ENCODE measurements at regions not wholly inside any gene's neighbourhood (a gene's known extent, or its start where the extent isn't known, plus 50 kb on each side); places are given as distances from the start of the nearest gene placed in this dataset.

- Histone ChIP-seq H3K4me3 (ENCODE audit: extremely low read depth in 1 of 4, insufficient read depth in 2 of 4, low read depth in 3 of 4, low read length in 4 of 4) (no peak overlapping the region), H3K18ac (ENCODE audit: extremely low read depth, low read length) (no peak overlapping the region), H3K56ac (replicated peaks; ENCODE audit: insufficient read length, low read depth, low read length) (no peak overlapping the region), H4K91ac (replicated peaks; ENCODE audit: insufficient read length, low read length) (no peak overlapping the region), H4K5ac (ENCODE audit: insufficient read length, low read depth, low read length) (no peak overlapping the region), H2AFZ (ENCODE audit: low read length) (no peak overlapping the region), H3K4me1 (replicated peaks in 1 of 4; ENCODE audit: control insufficient read depth in 3 of 4, insufficient read depth in 4 of 4, low read length in 3 of 4) (no peaks in the 10 kb centered on the region; a peak in 1 of 7 replicates), H2BK5ac (ENCODE audit: low read depth, low read length) (no peak overlapping the region), H2BK12ac (ENCODE audit: low read depth, low read length) (no peak overlapping the region), H3K79me2 (ENCODE audit: control insufficient read depth in 1 of 2, insufficient read depth in 2 of 2, low read length in 2 of 2) (no peaks in the 10 kb centered on the region), H3K27me3 (replicated peaks in 1 of 4; ENCODE audit: control insufficient read depth in 3 of 4, extremely low read depth in 1 of 4, insufficient read depth in 3 of 4, low read length in 3 of 4) (no peaks in the 10 kb centered on the region), H3K36me3 (ENCODE audit: control insufficient read depth in 2 of 4, insufficient read depth in 4 of 4, low read length in 3 of 4) (no peaks in the 10 kb centered on the region), H3K14ac (ENCODE audit: insufficient read length) (no peak overlapping the region), H3K4ac (replicated peaks; ENCODE audit: insufficient read length, low read depth, low read length) (no peak overlapping the region), H3K4me2 (ENCODE audit: insufficient read depth in 1 of 2, low read depth in 2 of 2, low read length in 2 of 2) (no peak overlapping the region), H2BK15ac (ENCODE audit: low read length) (no peak overlapping the region), H4K8ac (ENCODE audit: extremely low read depth, insufficient read depth, low read length) (no peak overlapping the region), H3K9me3 (ENCODE audit: insufficient read depth in 2 of 2, low read depth in 1 of 2, low read length in 1 of 2) (no peaks in the 10 kb centered on the region), H3K23me2 (ENCODE audit: low read depth, low read length) (no peaks in the 10 kb centered on the region), H3K79me1 (ENCODE audit: low read depth, low read length) (no peaks in the 10 kb centered on the region), H3K23ac (ENCODE audit: insufficient read length) (no peak overlapping the region), H3K9ac (replicated peaks in 1 of 4; ENCODE audit: extremely low read depth in 1 of 4, low read depth in 3 of 4, low read length in 3 of 4) (no peak overlapping the region), H2BK120ac (replicated peaks; ENCODE audit: low read depth, low read length) (no peak overlapping the region), H2BK20ac (ENCODE audit: low read length) (no peak overlapping the region), H2AK5ac (ENCODE audit: low read depth, low read length) (no peak overlapping the region), H4K20me1 (replicated peaks in 1 of 2; ENCODE audit: control insufficient read depth in 1 of 2, insufficient read depth in 2 of 2, low read length in 2 of 2) (no peaks in the 10 kb centered on the region), H3K27ac (ENCODE audit: low read depth, low read length) (no peak overlapping the region)
- TF ChIP-seq SP1 (IDR thresholded peaks at IDR 0.05; ENCODE audit: low read depth, low read length) (no peak), CHD1 (IDR thresholded peaks at IDR 0.05; ENCODE audit: low read depth, low read length) (no peak), CTBP2 (IDR thresholded peaks at IDR 0.05; ENCODE audit: borderline replicate concordance, insufficient read depth, insufficient read length, low read length) (no peak), JUND (IDR thresholded peaks at IDR 0.05; ENCODE audit: low read length) (no peak), SIRT6 (IDR thresholded peaks at IDR 0.05; ENCODE audit: low read length) (no peak), BCL11A (IDR thresholded peaks at IDR 0.05; ENCODE audit: low read depth in 2 of 2, low read length in 2 of 2) (no peak)
- FAIRE-seq (no peak), DNase-seq (ENCODE audit: low read depth in 1 of 2, low spot score in 2 of 2) (no peak)
- CTCF ChIA-PET (ENCODE audit: partially characterized antibody), result interaction anchor here (0.9 to 7.2 kb wide), 7 partner anchors 10 to 174 kb away, joined by 3 to 45 read pairs (median 4); no protein-coding TSS in a partner anchor
- POLR2A ChIA-PET (ENCODE audit: partially characterized antibody), result no interaction called here
Observed at GRCh38 chr3:124267406-124267805, 275.5 kb upstream of the ROPN1 start.
